ENCODE measurements at regions not wholly inside any gene's neighbourhood (a gene's known extent, or its start where the extent isn't known, plus 50 kb on each side); places are given as distances from the start of the nearest gene placed in this dataset.

- TF ChIP-seq ZBTB33 (IDR thresholded peaks at IDR 0.05; ENCODE audit: borderline replicate concordance, low read depth): no peak
- no peak for TF ChIP-seq NRF1 (IDR thresholded peaks at IDR 0.05; ENCODE audit: low read depth, low read length)
- TF ChIP-seq CTCF (IDR thresholded peaks at IDR 0.05): no peak
- TF ChIP-seq EZH2phosphoT487 (IDR thresholded peaks at IDR 0.05; ENCODE audit: borderline replicate concordance, low read depth): no peak
Observed at GRCh38 chr1:116189481-116189880, 78.3 kb downstream of the MAB21L3 start.

All from SK-N-SH (cell line).